ENCODE measurements at regions not wholly inside any gene's neighbourhood (a gene's known extent, or its start where the extent isn't known, plus 50 kb on each side); places are given as distances from the start of the nearest gene placed in this dataset.
A peak's percentile ranks its signal among the peaks of the same experiment; 100 is the strongest.

DNA sequence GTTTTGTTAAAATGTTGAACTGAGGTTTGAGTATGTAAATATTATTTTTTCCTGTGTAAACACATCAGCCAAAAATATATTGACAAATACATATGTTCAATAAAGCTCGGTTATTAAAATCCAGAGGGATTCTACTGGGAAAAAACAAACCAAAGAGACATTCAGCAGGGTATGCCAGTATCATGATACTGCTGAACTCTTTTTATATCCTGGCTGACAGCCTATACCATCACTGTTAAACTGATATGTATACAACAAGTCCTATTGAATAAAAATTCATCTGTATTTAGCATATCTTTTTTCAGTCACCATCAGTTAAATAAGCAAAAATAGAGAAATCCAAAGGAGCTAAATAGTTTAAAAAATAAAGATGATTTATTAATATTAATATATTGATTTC lies 71.6 kb upstream of the NEO1 start:
- Histone ChIP-seq H3K36me3 (ENCODE audit: control insufficient read depth, insufficient read depth, low read length) (no peaks in the 10 kb centered on the region), H3K9me3 (ENCODE audit: control insufficient read depth, insufficient read depth, low read depth, low read length) (no peaks in the 10 kb centered on the region), H3K27ac (ENCODE audit: low read depth, low read length) (no peak overlapping the region), H3K4me1 (ENCODE audit: control insufficient read depth, insufficient read depth, low read length) (no peaks in the 10 kb centered on the region), H3K9ac (ENCODE audit: low read length) (no peak overlapping the region), H3K4me3 (ENCODE audit: low read depth, low read length) (no peak overlapping the region), H3K27me3 (ENCODE audit: control insufficient read depth, insufficient read depth, low read length) (no peaks in the 10 kb centered on the region)

DNA sequence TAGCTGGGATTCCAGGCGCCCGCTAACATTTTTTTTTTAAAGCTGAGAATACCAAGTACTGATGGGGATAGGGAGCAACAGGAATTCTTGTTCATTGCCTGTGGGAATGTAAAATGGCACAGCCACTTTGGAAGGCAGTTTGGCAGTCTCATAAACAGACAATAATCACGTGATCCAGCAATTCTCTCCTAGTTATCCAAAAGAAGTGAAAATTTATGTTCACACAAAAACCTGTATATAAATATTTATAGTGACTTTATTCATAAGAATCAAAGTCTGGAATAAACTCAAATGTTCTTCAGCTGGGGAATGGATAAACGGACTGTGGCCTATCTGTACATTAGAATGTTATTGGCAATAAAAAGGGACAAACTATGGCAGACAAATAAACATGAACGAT lies 72.5 kb upstream of the NEO1 start:
- Histone ChIP-seq H3K27me3 (ENCODE audit: control insufficient read depth, insufficient read depth, low read length) (no peaks in the 10 kb centered on the region), H3K36me3 (ENCODE audit: control insufficient read depth, insufficient read depth, low read length) (no peaks in the 10 kb centered on the region), H3K9me3 (ENCODE audit: control insufficient read depth, insufficient read depth, low read depth, low read length) (no peaks in the 10 kb centered on the region), H3K27ac (ENCODE audit: low read depth, low read length) (no peak overlapping the region), H3K4me3 (ENCODE audit: low read depth, low read length) (no peak overlapping the region), H3K9ac (ENCODE audit: low read length) (no peak overlapping the region), H3K4me1 (ENCODE audit: control insufficient read depth, insufficient read depth, low read length) (no peaks in the 10 kb centered on the region)

DNA sequence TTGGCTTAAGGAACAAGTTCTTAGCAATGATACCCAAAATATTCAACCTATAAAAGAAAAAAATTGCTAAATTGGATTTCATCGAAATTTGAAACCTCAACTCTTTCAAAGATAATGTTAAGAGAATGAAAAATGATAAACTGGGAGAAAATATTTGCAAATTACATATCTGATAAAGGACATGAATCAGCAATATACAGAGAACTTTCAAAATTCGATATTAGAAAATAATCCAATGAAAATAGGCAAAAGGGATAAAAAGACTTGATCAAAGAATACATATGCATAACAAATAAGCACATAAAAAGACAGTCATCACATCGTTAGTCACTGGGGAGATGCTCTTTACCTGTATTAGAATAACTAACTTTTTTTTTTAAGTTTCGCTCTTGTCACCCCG lies 73.0 kb upstream of the NEO1 start:
- Histone ChIP-seq H3K4me3 (ENCODE audit: low read depth, low read length) (no peak overlapping the region), H3K36me3 (ENCODE audit: control insufficient read depth, insufficient read depth, low read length) (no peaks in the 10 kb centered on the region), H3K9me3 (ENCODE audit: control insufficient read depth, insufficient read depth, low read depth, low read length) (no peaks in the 10 kb centered on the region), H3K9ac (ENCODE audit: low read length) (no peak overlapping the region), H3K27ac (ENCODE audit: low read depth, low read length) (no peak overlapping the region), H3K27me3 (ENCODE audit: control insufficient read depth, insufficient read depth, low read length) (no peaks in the 10 kb centered on the region), H3K4me1 (ENCODE audit: control insufficient read depth, insufficient read depth, low read length) (no peaks in the 10 kb centered on the region)

DNA sequence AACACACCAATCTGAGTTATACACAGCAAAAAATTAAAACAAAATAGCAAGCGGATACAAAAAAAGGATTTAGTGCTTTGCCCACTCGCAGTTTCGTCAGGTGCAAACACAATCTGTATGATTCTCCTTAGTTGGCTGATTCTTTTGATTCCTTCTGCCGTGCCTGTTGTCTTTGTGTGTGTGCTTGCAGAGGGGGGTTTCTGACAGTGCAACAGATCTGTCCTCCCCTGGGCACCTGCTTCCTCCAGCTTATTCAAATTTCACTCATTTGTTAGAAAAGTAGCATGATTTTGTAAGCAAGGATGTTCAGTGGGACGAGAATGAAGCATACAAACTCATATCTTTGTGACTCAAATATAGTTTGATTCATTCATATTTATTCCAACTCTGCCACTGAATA lies 74.0 kb upstream of the NEO1 start:
- H3K4me3 ChIP-seq (ENCODE audit: low read depth, low read length): no peak overlapping the region
- no peak overlapping the region for H3K9ac ChIP-seq (ENCODE audit: low read length)
- H3K9me3 ChIP-seq (ENCODE audit: control insufficient read depth, insufficient read depth, low read depth, low read length): no peaks in the 10 kb centered on the region
- H3K27ac ChIP-seq (ENCODE audit: low read depth, low read length): no peak overlapping the region
- H3K27me3 ChIP-seq (ENCODE audit: control insufficient read depth, insufficient read depth, low read length): no peaks in the 10 kb centered on the region
- no peaks in the 10 kb centered on the region for H3K4me1 ChIP-seq (ENCODE audit: control insufficient read depth, insufficient read depth, low read length)
- H3K36me3 ChIP-seq (ENCODE audit: control insufficient read depth, insufficient read depth, low read length): no peaks in the 10 kb centered on the region

DNA sequence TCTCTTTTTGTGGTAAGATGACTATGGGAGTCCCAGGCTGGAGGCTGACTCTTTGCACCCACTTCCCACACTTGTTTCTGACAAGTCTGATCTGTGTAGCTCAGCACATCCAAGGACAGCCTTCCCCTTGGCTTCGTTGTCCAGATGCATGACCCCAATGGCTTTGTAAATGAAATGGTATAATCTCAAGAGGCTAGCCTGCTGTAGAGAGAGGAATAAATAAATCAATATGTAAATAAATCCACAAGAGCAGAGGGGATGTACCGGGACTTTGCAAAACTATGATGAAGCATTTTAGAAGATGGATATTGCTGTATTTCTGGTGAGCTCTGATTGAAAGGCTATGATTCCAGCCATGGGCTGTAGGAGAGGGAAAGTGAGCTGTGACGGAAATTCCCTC lies 79.9 kb upstream of the NEO1 start:
- H3K9me3 ChIP-seq (ENCODE audit: control insufficient read depth, insufficient read depth, low read depth, low read length): no peaks in the 10 kb centered on the region
- no peak overlapping the region for H3K27ac ChIP-seq (ENCODE audit: low read depth, low read length)
- H3K9ac ChIP-seq (ENCODE audit: low read length): no peak overlapping the region
- H3K36me3 ChIP-seq (ENCODE audit: control insufficient read depth, insufficient read depth, low read length): no peaks in the 10 kb centered on the region
- no peak overlapping the region for H3K4me3 ChIP-seq (ENCODE audit: low read depth, low read length)
- H3K27me3 ChIP-seq (ENCODE audit: control insufficient read depth, insufficient read depth, low read length): no peaks in the 10 kb centered on the region
- H3K4me1 ChIP-seq (ENCODE audit: control insufficient read depth, insufficient read depth, low read length): peaks cover 21% of the 10 kb centered on the region; the same call in 1 of the 2 replicates

DNA sequence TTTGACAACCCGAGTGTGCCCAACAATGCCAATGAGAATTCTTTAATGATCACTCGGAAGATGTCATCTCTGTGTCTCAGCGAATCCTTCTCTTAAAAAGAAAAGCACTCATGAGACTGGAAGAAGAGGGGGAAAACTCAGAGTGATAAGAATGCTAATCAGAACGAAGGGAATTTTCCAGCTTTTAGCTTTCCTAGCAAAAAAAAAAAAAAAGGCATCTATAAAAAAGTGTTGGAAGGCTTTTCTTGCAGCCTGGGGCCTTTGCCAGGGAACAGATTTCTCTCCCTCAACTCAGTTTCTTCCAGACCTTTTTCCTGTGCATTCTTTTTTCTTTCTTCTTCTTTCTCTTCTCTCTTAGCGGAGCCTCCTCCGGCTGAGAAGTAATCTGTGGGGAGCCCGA lies 80.5 kb upstream of the NEO1 start:
- no peak overlapping the region for H3K9ac ChIP-seq (ENCODE audit: low read length)

DNA sequence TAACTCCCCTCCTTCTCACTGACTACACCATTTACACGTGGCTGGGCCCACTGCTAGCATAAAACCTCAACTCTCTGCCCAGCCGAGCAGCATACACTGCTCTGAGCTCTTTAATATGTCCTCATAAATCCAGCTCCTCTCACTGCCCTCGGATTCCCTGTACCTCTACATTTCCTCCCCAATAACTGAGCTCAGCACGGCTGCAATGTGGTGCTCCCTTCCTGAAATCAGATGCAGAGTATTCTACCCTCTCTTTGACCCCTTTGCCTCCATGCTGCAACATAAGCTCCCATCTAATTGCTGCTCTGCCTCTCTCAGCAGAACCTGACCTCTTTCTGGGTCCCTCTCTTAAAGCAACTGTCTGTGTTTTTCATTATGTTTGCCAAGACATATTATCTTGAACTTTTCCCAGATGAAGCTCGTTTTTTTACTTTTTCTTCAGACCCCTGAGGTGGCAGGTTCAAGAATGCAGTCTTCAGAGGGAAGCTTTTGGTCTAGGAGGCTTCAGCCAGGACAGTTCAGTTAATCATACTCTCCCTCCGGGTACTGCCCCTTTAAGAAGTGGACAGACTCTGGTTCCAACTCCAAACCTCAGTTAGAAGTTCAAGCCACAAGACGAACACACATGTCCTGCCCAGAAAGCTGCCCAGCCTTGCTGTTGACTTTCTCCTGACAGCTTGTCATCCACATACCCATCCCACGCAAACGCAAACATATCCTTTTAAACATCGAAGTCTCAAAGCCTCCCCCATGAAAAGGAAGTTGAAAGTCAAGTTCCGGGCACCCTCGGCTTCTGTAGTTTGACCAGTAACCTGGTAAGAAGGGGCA lies 81.1 kb upstream of the NEO1 start:
- H3K27ac ChIP-seq (ENCODE audit: low read depth, low read length): no peak overlapping the region
- H3K9me3 ChIP-seq (ENCODE audit: control insufficient read depth, insufficient read depth, low read depth, low read length): no peaks in the 10 kb centered on the region
- no peaks in the 10 kb centered on the region for H3K27me3 ChIP-seq (ENCODE audit: control insufficient read depth, insufficient read depth, low read length)
- H3K9ac ChIP-seq (ENCODE audit: low read length): no peak overlapping the region
- no peak overlapping the region for H3K4me3 ChIP-seq (ENCODE audit: low read depth, low read length)
- H3K4me1 ChIP-seq (ENCODE audit: control insufficient read depth, insufficient read depth, low read length): peaks cover 22% of the 10 kb centered on the region; the same call in 1 of the 2 replicates
- H3K36me3 ChIP-seq (ENCODE audit: control insufficient read depth, insufficient read depth, low read length): no peaks in the 10 kb centered on the region

More for the DNA sequence above, 80.5 kb upstream of the NEO1 start:
- no peak overlapping the region for H3K27ac ChIP-seq (ENCODE audit: low read depth, low read length)
- peaks cover 22% of the 10 kb centered on the region; the same call in 1 of the 2 replicates for H3K4me1 ChIP-seq (ENCODE audit: control insufficient read depth, insufficient read depth, low read length)
- no peaks in the 10 kb centered on the region for H3K9me3 ChIP-seq (ENCODE audit: control insufficient read depth, insufficient read depth, low read depth, low read length)
- no peaks in the 10 kb centered on the region for H3K27me3 ChIP-seq (ENCODE audit: control insufficient read depth, insufficient read depth, low read length)
- no peaks in the 10 kb centered on the region for H3K36me3 ChIP-seq (ENCODE audit: control insufficient read depth, insufficient read depth, low read length)
- H3K4me3 ChIP-seq (ENCODE audit: low read depth, low read length): no peak overlapping the region

DNA sequence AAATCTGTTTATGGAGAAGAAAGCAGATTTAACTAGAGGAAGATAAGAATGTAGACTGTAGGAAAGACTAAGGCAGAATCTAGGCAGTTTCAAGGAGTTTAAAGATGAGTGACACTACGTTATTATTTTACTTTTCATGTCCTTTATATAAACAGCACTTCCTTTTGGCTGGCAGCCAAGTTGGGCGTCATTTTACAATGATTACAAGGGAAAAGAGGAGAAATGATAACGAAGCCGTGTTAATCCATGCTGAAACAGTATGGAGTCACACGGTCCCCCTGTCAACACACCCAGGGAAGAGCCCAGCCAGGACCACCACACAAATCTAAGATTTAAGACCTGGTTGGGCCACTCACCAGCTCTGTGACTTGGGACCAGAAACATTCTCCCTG lies 83.7 kb upstream of the NEO1 start:
- Histone ChIP-seq H3K9me3 (ENCODE audit: control insufficient read depth, insufficient read depth, low read depth, low read length) (peaks cover 7% of the 10 kb centered on the region), H3K27ac (ENCODE audit: low read depth, low read length) (no peak overlapping the region; the same call in 1 of the 2 replicates), H3K4me1 (ENCODE audit: control insufficient read depth, insufficient read depth, low read length) (peaks cover 22% of the 10 kb centered on the region; the same call in 1 of the 2 replicates), H3K27me3 (ENCODE audit: control insufficient read depth, insufficient read depth, low read length) (no peaks in the 10 kb centered on the region), H3K4me3 (ENCODE audit: low read depth, low read length) (no peak overlapping the region), H3K9ac (ENCODE audit: low read length) (no peak overlapping the region), H3K36me3 (ENCODE audit: control insufficient read depth, insufficient read depth, low read length) (no peaks in the 10 kb centered on the region)

DNA sequence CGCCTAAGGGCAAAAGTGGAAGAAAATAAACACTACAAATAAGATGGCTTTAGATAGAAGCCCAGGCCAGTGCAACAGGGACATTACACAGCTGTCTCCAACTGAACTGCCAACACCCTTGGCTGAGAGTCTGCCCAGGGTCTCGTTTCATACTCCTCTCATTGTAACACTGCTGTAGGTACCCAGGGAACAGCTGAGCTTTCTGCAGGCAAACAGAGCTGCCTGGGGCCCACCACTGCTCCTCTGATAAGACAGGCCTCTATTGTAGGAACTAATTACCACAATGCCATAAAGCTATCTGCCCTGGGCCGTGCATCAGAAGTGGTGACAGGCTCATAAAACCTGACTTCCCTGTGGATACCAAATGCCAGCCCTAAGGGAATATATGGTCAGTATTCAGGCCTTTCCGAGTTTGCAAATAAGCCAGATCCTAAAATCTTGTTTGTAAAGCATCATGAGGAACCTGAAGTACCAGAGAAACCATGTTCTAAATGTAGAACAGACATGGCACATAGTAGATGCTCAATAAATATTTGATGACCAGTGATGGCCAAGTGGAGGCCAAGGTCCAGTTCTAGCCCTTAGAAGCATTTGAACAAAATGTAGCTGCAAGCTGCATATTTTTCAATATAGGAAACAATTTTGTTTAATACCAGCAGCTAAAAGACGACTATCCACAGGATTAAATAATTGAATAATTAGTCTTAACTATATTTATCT lies 84.3 kb upstream of the NEO1 start:
- Histone ChIP-seq H3K4me1 (ENCODE audit: control insufficient read depth, insufficient read depth, low read length) (peaks cover 22% of the 10 kb centered on the region; the same call in 1 of the 2 replicates), H3K4me3 (ENCODE audit: low read depth, low read length) (no peak overlapping the region; the same call in 1 of the 2 replicates), H3K27ac (ENCODE audit: low read depth, low read length) (peak overlapping the region; percentile 22; the same call in 1 of the 2 replicates), H3K27me3 (ENCODE audit: control insufficient read depth, insufficient read depth, low read length) (no peaks in the 10 kb centered on the region), H3K9ac (ENCODE audit: low read length) (peak overlapping the region; percentile 51), H3K9me3 (ENCODE audit: control insufficient read depth, insufficient read depth, low read depth, low read length) (peaks cover 12% of the 10 kb centered on the region), H3K36me3 (ENCODE audit: control insufficient read depth, insufficient read depth, low read length) (no peaks in the 10 kb centered on the region)

DNA sequence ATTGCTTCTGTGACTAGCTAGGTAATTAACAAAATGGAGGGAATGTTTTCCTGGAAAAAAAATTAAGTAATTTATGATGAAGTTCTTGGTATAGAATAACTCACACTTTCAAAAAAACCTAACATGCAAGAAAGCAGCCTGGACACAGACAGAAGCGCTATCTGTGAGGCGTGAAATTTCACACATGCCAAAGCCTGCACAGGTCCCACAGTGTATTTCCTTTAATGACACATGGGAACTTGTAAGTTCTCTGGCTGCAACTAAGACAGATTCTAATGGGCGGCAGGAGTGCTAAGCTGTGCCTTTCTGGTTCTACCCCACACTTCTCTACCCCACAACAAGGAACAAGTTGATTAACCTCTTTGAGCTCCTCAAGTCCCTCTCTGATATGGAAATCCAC lies 84.9 kb upstream of the NEO1 start:
- H3K9ac ChIP-seq (ENCODE audit: low read length): peak overlapping the region; percentile 51
- H3K36me3 ChIP-seq (ENCODE audit: control insufficient read depth, insufficient read depth, low read length): no peaks in the 10 kb centered on the region
- no peaks in the 10 kb centered on the region for H3K27me3 ChIP-seq (ENCODE audit: control insufficient read depth, insufficient read depth, low read length)
- peak overlapping the region; percentile 22; the same call in 1 of the 2 replicates for H3K27ac ChIP-seq (ENCODE audit: low read depth, low read length)
- peaks cover 15% of the 10 kb centered on the region for H3K9me3 ChIP-seq (ENCODE audit: control insufficient read depth, insufficient read depth, low read depth, low read length)
- H3K4me3 ChIP-seq (ENCODE audit: low read depth, low read length): no peak overlapping the region; the same call in 1 of the 2 replicates
- peaks cover 22% of the 10 kb centered on the region; the same call in 1 of the 2 replicates for H3K4me1 ChIP-seq (ENCODE audit: control insufficient read depth, insufficient read depth, low read length)

DNA sequence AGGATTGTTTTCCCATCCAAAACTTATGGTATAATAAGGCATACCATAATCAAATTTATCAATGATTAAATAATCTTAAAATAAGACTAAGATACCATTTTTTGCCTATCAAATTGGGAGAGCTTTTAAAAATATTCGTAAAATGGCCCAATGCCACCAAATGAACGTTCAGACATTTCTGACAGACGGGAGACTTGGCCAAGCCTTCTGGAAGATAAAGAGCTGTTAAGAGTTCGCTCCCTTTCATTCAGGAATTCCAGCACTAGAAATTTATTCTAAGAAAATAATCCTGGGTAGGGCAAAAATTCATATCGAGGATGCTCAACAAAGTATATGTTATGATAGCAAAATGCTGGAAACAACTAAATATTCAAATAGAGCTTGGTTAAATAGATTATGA lies 85.6 kb upstream of the NEO1 start:
- Histone ChIP-seq H3K9me3 (ENCODE audit: control insufficient read depth, insufficient read depth, low read depth, low read length) (peaks cover 22% of the 10 kb centered on the region), H3K9ac (ENCODE audit: low read length) (no peak overlapping the region), H3K27ac (ENCODE audit: low read depth, low read length) (no peak overlapping the region), H3K27me3 (ENCODE audit: control insufficient read depth, insufficient read depth, low read length) (no peaks in the 10 kb centered on the region), H3K4me3 (ENCODE audit: low read depth, low read length) (no peak overlapping the region), H3K36me3 (ENCODE audit: control insufficient read depth, insufficient read depth, low read length) (no peaks in the 10 kb centered on the region), H3K4me1 (ENCODE audit: control insufficient read depth, insufficient read depth, low read length) (peaks cover 21% of the 10 kb centered on the region; the same call in 1 of the 2 replicates)
